T1000 (cell line): ENCODE measurements at regions not wholly inside any gene's neighbourhood (a gene's known extent, or its start where the extent isn't known, plus 50 kb on each side); places are given as distances from the start of the nearest gene placed in this dataset.
"Not testable (repeated sequence)": the region's sequence is repeated elsewhere in the genome, so short reads cannot be mapped to it uniquely, and the experiment has no call there.

Experiments
- DNase-seq: peaks from one replicate; lab custom pipeline; 2025; ENCODE audit warnings: mixed read lengths; lab: John Stamatoyannopoulos, UW

- DNase-seq, result no peak
Observed at GRCh38 chr17:73890831-73891405, 246.7 kb upstream of the SDK2 start.

GRCh38 chr17:73895157-73895556 lies 250.9 kb upstream of the SDK2 start:
- no peak for DNase-seq

GRCh38 chr17:73896966-73897365 lies 252.7 kb upstream of the SDK2 start:
- DNase-seq, result no peak

GRCh38 chr17:73899839-73900238 lies 255.6 kb upstream of the SDK2 start:
- no peak for DNase-seq

- DNase-seq, result no peak
Observed at GRCh38 chr17:73900516-73900915, 256.3 kb upstream of the SDK2 start.

GRCh38 chr17:73901249-73901648 lies 257.0 kb upstream of the SDK2 start:
- DNase-seq, result no peak

- DNase-seq, result no peak
Observed at GRCh38 chr17:73901661-73902415, 257.6 kb upstream of the SDK2 start.

- DNase-seq, result no peak
Observed at GRCh38 chr17:73902416-73903181, 258.4 kb upstream of the SDK2 start.

GRCh38 chr17:73906896-73907870 lies 262.9 kb upstream of the SDK2 start:
- DNase-seq, result no peak

- no peak for DNase-seq
Observed at GRCh38 chr17:73909186-73909585, 264.9 kb upstream of the SDK2 start.

GRCh38 chr17:73910206-73910605 lies 266.0 kb upstream of the SDK2 start:
- DNase-seq, result no peak

GRCh38 chr17:73910821-73911515 lies 266.7 kb upstream of the SDK2 start:
- DNase-seq, result no peak

- DNase-seq, result no peak
Observed at GRCh38 chr17:73911726-73912372, 267.6 kb upstream of the SDK2 start.

- no peak for DNase-seq
Observed at GRCh38 chr17:73912373-73912746, 268.1 kb upstream of the SDK2 start.

- no peak for DNase-seq
Observed at GRCh38 chr17:73914536-73915274, 270.5 kb upstream of the SDK2 start.

GRCh38 chr17:73919033-73919432 lies 274.8 kb upstream of the SDK2 start:
- DNase-seq, result not testable (repeated sequence)

- no peak for DNase-seq
Observed at GRCh38 chr17:73921306-73921705, 277.1 kb upstream of the SDK2 start.

GRCh38 chr17:73924114-73924908 lies 279.2 kb upstream of the RPL38 start:
- no peak for DNase-seq

GRCh38 chr17:73924909-73925186 lies 278.6 kb upstream of the RPL38 start:
- no peak for DNase-seq
